Body of pancreas (tissue), 4 donors: ENCODE measurements at regions not wholly inside any gene's neighbourhood (a gene's known extent, or its start where the extent isn't known, plus 50 kb on each side); places are given as distances from the start of the nearest gene placed in this dataset.
"Not testable (repeated sequence)": the region's sequence is repeated elsewhere in the genome, so short reads cannot be mapped to it uniquely, and the experiment has no call there.

Source experiments
- ATAC-seq: fragments of 150-250 bp; one replicate; pipeline ENCODE4 v1.9.1; 2016
- DNase-seq, 4 donors: peaks; one replicate each; pipeline ENCODE4 v3.0.0-alpha.2; 2019
- H3K27ac ChIP-seq, 4 donors: fragments of 200-600 bp; sonication (generic); 1 replicate in 3 of 4; 2 replicates in 1 of 4; pipeline versions ENCODE4 v1.5.1 to v1.6.1; 2016 to 2019; ENCODE audit warnings: mild to moderate bottlenecking in 1 of 4, mixed read lengths in 1 of 4, moderate library complexity in 1 of 4
- H3K27me3 ChIP-seq, 2 donors: fragments of 200-600 bp; sonication (generic); one replicate each; pipeline ENCODE4 v1.6.0; 2016; ENCODE audit warnings: mild to moderate bottlenecking in 1 of 2
- H3K36me3 ChIP-seq, 2 donors: fragments of 200-600 bp; sonication (generic); replicated peaks in 1 of 2; 2 replicates each; pipeline ENCODE4 v1.5.1; 2016; ENCODE audit warnings: low read depth in 2 of 2; ENCODE audit not compliant: insufficient read depth in 1 of 2
- H3K4me1 ChIP-seq: fragments of 200-600 bp; sonication (generic); one replicate; pipeline ENCODE4 v1.6.0; 2016
- H3K4me3 ChIP-seq, 2 donors: fragments of 200-600 bp; sonication (generic); 1 replicate in 1 of 2; 2 replicates in 1 of 2; pipeline ENCODE4 v1.5.1; 2016 to 2019
- H3K9me3 ChIP-seq, 3 donors: fragments of 200-600 bp; sonication (generic); 1 replicate in 2 of 3; 2 replicates in 1 of 3; pipeline ENCODE4 v1.5.1; 2016
- CTCF ChIP-seq, 7 experiments: fragments of 450-650 bp in 4 of 7; fragments of 200-600 bp in 3 of 7; sonication (generic) in 3 of 7; IDR thresholded peaks; one replicate each; pipeline ENCODE4 v1.5.1; 2016 to 2019; ENCODE audit warnings: antibody characterized with exemption in 7 of 7
- POLR2A ChIP-seq, 3 donors: fragments of 450-650 bp; IDR thresholded peaks; one replicate each; pipeline ENCODE4 v1.6.1; 2016; ENCODE audit warnings: antibody characterized with exemption in 3 of 3, mild to moderate bottlenecking in 2 of 3
- WGBS, 2 donors: methylation state at CpG; one replicate each; pipeline ENCODE4 v1.1.5; 2017; 5-methylcytosine and 5-hydroxymethylcytosine counted together
- intact Hi-C: fragments of 100-400 bp; cut with DNase I; formaldehyde crosslinking; loops from one replicate; pipeline ENCODE4 v1.15.1; 2023

GRCh38 chr9:36499174-36499890 is 73.4 kb upstream of the MELK start:
- 70 to 82% methylated on average over 8 of the region's 8 CpGs for WGBS, 2 donors
- Histone ChIP-seq H3K4me1 (no peaks in the 10 kb centered on the region), H3K36me3 (no peaks in the 10 kb centered on the region), H3K27ac (no peak overlapping the region), H3K4me3 (no peak overlapping the region), H3K9me3 (no peaks in the 10 kb centered on the region), H3K27me3 (no peaks in the 10 kb centered on the region)
- ATAC-seq = no peak
- TF ChIP-seq POLR2A (IDR thresholded peaks at IDR 0.05) = no peak
- TF ChIP-seq CTCF (IDR thresholded peaks at IDR 0.05) = no peak
- intact Hi-C loops = loop anchor here (10.0 kb wide), 1 partner anchor 55 kb away; no protein-coding TSS in a partner anchor
- DNase-seq = no peak

GRCh38 chr9:36493564-36493963 is 79.1 kb upstream of the MELK start:
- 76 to 85% methylated on average over 6 of the region's 6 CpGs for WGBS, 2 donors
- H3K4me1 ChIP-seq, H3K36me3 ChIP-seq, H3K27me3 ChIP-seq, H3K9me3 ChIP-seq, DNase-seq, ATAC-seq, H3K27ac ChIP-seq, H3K4me3 ChIP-seq: not testable (repeated sequence)
- intact Hi-C loops = loop anchor here (10.0 kb wide), 1 partner anchor 61 kb away; no protein-coding TSS in a partner anchor

GRCh38 chr9:36492865-36493264 is 79.8 kb upstream of the MELK start:
- Histone ChIP-seq H3K4me3 (no peak overlapping the region), H3K36me3 (no peaks in the 10 kb centered on the region), H3K4me1 (peaks cover 9% of the 10 kb centered on the region), H3K27ac (no peak overlapping the region), H3K27me3 (no peaks in the 10 kb centered on the region), H3K9me3 (no peaks in the 10 kb centered on the region)
- TF ChIP-seq POLR2A (IDR thresholded peaks at IDR 0.05) (no peak), CTCF (IDR thresholded peaks at IDR 0.05) (no peak)
- DNase-seq = no peak
- 66 to 79% methylated on average over 2 of the region's 2 CpGs for WGBS, 2 donors
- ATAC-seq = no peak
- intact Hi-C loops = loop anchor here (10.0 kb wide), 1 partner anchor 62 kb away; no protein-coding TSS in a partner anchor

DNA sequence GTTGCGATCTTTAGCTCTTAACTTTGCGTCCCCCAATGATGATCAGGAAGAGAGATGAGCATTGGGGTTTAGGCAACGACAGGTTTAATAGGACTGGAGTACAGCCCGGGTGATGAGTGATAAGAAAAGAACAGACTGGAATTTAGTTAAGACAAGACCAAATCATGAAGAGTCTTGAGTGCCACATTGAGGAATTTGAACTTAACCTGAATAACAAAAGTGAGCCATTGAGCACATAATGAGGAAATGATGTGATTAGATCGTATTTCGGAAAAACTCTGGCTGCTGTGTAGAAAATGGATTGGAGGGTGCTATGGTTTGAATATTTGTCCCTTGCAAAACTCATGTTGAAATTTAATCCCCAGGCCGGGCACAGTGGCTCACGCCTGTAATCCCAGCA is 83.2 kb upstream of the MELK start:
- 94 to 95% methylated on average over 8 of the region's 8 CpGs for WGBS, 2 donors
- no peaks in the 10 kb centered on the region for H3K9me3 ChIP-seq
- no peak overlapping the region for H3K27ac ChIP-seq
- H3K36me3 ChIP-seq = no peaks in the 10 kb centered on the region
- H3K4me1 ChIP-seq = peaks cover 21% of the 10 kb centered on the region
- no peak for ATAC-seq
- intact Hi-C loops = no loop called here
- no peak overlapping the region for H3K4me3 ChIP-seq
- no peak for TF ChIP-seq CTCF (IDR thresholded peaks at IDR 0.05)
- no peak for TF ChIP-seq POLR2A (IDR thresholded peaks at IDR 0.05)
- H3K27me3 ChIP-seq = no peaks in the 10 kb centered on the region
- DNase-seq = no peak

DNA sequence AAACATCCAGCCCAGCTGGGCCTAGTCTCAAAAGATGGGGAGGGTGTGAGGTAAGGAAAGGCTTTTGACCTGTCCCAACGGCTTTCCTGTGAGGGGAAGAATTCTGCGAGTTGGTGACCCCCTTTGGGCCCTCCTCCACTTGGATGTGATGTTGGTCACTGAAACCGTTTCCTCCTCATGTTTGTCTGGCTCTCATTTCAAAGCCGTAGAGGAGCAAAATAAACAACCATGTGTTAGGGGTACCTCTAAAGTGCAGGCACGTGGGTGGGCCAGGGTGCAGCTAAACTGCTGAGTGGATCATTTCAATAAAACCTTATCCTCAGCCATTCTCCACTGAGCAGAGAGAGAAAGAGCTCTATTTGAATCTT is 84.3 kb upstream of the MELK start:
- no peak for ATAC-seq
- no peaks in the 10 kb centered on the region for H3K27me3 ChIP-seq
- DNase-seq = no peak
- no peaks in the 10 kb centered on the region for H3K9me3 ChIP-seq
- no peaks in the 10 kb centered on the region for H3K36me3 ChIP-seq
- intact Hi-C loops = no loop called here
- peak overlapping the region; percentile 71 to 88 (median 84) for H3K27ac ChIP-seq
- TF ChIP-seq CTCF (IDR thresholded peaks at IDR 0.05) (no peak), POLR2A (IDR thresholded peaks at IDR 0.05) (no peak)
- 35 to 53% methylated on average over 5 of the region's 5 CpGs for WGBS, 2 donors
- H3K4me1 ChIP-seq = peaks cover 21% of the 10 kb centered on the region
- peak overlapping the region in 1 of 2 donors; percentile 19 for H3K4me3 ChIP-seq
